Calu3 (cell line): ENCODE measurements at regions not wholly inside any gene's neighbourhood (a gene's known extent, or its start where the extent isn't known, plus 50 kb on each side); places are given as distances from the start of the nearest gene placed in this dataset.

Experiments
- BruUV-seq: library from RNA; stranded (reverse); fragments of 400-500 nt; replicated peaks from 2 replicates; lab custom pipeline; 2021; lab: Mats Ljungman, UMichigan
- CTCF ChIA-PET: fragments of 300-600 bp; sonication (Branson Sonifier 250); formaldehyde crosslinking; loops from one replicate; lab custom pipeline; 2022; ENCODE audit warnings: antibody characterized with exemption; lab: Charles Lee
- DNase-seq: peaks from one replicate; pipeline ENCODE4 v3.0.0; 2022
- H3K27ac Mint-ChIP-seq: one replicate; pipeline ENCODE4 v1.8.0; 2022; ENCODE audit warnings: mixed read lengths; ENCODE audit not compliant: unreplicated experiment
- H3K27me3 Mint-ChIP-seq: one replicate; pipeline ENCODE4 v1.8.0; 2022; ENCODE audit warnings: mixed read lengths; ENCODE audit not compliant: unreplicated experiment
- H3K36me3 Mint-ChIP-seq: one replicate; pipeline ENCODE4 v1.8.0; 2022; ENCODE audit warnings: mild to moderate bottlenecking, moderate library complexity, mixed read lengths; ENCODE audit not compliant: insufficient read depth, unreplicated experiment
- H3K4me1 Mint-ChIP-seq: one replicate; pipeline ENCODE4 v1.8.0; 2022; ENCODE audit warnings: mild to moderate bottlenecking, low read depth, mixed read lengths; ENCODE audit not compliant: unreplicated experiment
- H3K4me3 Mint-ChIP-seq: one replicate; pipeline ENCODE4 v1.8.0; 2022; ENCODE audit warnings: mild to moderate bottlenecking, low read depth, moderate library complexity, mixed read lengths; ENCODE audit not compliant: unreplicated experiment
- H3K9me3 Mint-ChIP-seq: one replicate; pipeline ENCODE4 v1.8.0; 2022; ENCODE audit warnings: low read depth, mixed read lengths; ENCODE audit not compliant: unreplicated experiment
- intact Hi-C: fragments of 100-400 bp; cut with micrococcal nuclease; formaldehyde crosslinking; loops from one replicate; pipeline ENCODE4 v1.10.0; 2022; ENCODE audit not compliant: unreplicated experiment
- TF ChIP-seq, protein P1 (sequence below): fragments of 200-600 bp; IDR thresholded peaks from one replicate; pipeline ENCODE4 v1.8.0; 2022; ENCODE audit warnings: antibody characterized with exemption; ENCODE audit not compliant: unreplicated experiment

- intact Hi-C loops: no loop called here
- no peak for DNase-seq
- Mint-ChIP-seq H3K4me1 (peaks cover 12% of the 10 kb centered on the region), H3K4me3 (no peak overlapping the region), H3K9me3 (no peaks in the 10 kb centered on the region), H3K27me3 (no peaks in the 10 kb centered on the region), H3K36me3 (no peaks in the 10 kb centered on the region), H3K27ac (no peak overlapping the region)
- CTCF ChIA-PET: no interaction called here
- BruUV-seq: no TSS peak
- TF ChIP-seq, protein P1, sequence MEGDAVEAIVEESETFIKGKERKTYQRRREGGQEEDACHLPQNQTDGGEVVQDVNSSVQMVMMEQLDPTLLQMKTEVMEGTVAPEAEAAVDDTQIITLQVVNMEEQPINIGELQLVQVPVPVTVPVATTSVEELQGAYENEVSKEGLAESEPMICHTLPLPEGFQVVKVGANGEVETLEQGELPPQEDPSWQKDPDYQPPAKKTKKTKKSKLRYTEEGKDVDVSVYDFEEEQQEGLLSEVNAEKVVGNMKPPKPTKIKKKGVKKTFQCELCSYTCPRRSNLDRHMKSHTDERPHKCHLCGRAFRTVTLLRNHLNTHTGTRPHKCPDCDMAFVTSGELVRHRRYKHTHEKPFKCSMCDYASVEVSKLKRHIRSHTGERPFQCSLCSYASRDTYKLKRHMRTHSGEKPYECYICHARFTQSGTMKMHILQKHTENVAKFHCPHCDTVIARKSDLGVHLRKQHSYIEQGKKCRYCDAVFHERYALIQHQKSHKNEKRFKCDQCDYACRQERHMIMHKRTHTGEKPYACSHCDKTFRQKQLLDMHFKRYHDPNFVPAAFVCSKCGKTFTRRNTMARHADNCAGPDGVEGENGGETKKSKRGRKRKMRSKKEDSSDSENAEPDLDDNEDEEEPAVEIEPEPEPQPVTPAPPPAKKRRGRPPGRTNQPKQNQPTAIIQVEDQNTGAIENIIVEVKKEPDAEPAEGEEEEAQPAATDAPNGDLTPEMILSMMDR: no peak
These were observed 640.7 kb upstream of the AGA start for GRCh38 chr4:178082906-178083305.

DNA sequence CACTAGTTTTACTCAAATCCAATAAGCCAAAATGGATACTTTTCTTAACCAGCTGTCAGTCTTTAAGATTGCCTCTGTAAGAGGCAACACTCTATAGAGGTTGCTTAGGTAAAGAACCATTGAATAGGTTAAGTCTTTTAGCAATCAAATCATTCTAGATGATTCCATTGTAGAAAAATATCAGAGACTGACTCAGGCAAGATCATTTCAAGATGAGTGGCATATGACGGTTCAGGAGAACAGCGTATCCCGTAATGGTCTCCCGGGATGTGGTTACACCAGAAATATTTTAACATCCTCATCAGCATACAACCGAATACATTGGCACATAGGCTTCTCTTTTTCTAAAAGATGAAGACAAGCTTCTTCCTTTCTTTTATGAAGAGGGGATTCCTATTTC, 641.7 kb upstream of the AGA start:
- no peak overlapping the region for H3K4me3 Mint-ChIP-seq
- no peaks in the 10 kb centered on the region for H3K27me3 Mint-ChIP-seq
- peaks cover 12% of the 10 kb centered on the region for H3K4me1 Mint-ChIP-seq
- intact Hi-C loops: no loop called here
- CTCF ChIA-PET: no interaction called here
- H3K9me3 Mint-ChIP-seq: no peaks in the 10 kb centered on the region
- TF ChIP-seq, protein P1: no peak
- H3K27ac Mint-ChIP-seq: no peak overlapping the region
- BruUV-seq: no TSS peak
- no peaks in the 10 kb centered on the region for H3K36me3 Mint-ChIP-seq
- DNase-seq: no peak

DNA sequence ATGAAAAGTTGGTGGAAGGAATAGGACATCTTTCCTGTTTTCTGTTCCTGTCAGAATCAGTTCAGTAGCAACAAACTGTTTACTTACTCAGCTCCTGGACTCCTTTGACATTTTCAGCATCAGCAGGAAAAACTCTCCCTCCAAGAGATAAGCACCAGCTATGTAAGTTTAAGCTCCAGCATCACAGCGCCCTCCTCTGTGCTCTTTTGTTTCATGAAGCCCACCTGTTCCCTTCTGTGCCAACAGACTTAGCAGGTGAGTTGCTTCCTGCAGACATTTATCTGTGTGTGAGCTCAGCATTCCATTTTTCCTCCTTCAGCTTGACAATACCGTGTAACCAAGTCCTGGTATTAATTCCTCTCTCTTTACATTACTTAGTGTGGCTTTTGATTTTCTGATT, 644.1 kb upstream of the AGA start:
- H3K36me3 Mint-ChIP-seq: no peaks in the 10 kb centered on the region
- DNase-seq: peak; percentile 2
- CTCF ChIA-PET: no interaction called here
- no peak overlapping the region for H3K4me3 Mint-ChIP-seq
- no peaks in the 10 kb centered on the region for H3K4me1 Mint-ChIP-seq
- no peak overlapping the region for H3K27ac Mint-ChIP-seq
- H3K9me3 Mint-ChIP-seq: peaks cover 2% of the 10 kb centered on the region
- no TSS peak for BruUV-seq
- intact Hi-C loops: no loop called here
- TF ChIP-seq, protein P1: no peak
- no peaks in the 10 kb centered on the region for H3K27me3 Mint-ChIP-seq

DNA sequence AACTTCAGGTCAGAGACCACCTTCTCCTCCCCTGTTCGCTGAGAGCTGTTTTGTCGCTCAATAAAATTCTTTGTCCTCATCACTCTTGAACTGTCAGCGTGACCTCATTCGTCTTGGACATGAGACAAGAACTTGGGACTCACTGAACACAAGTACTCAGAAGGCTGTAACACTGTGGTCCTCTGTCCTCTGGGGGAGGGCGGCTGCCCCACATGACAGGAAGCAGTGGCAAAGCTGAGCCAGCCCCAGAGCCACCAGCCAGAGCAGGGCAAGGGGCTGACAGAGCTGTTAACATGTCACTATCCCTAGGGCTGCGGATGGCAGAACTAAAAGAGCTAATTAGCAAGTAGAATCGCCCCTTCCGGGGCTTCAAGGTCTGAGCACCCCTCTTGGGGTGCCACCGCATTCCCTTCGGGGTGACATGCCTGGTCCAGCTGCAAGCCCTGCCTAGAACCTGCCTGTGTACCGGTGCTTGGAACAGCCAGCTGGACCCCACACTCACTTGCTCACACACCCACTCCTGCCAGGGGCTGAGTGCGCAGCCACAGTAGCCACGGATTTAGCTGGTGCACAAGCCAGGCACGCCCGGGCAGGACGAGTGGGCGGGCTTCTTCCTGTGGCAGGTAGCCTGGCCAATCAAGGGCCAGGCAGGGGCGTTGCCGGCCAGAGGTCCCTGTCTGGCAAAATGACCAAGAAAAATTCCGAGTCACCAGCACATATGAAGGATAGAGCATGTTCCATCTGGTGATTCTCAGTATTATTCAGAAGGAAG, 648.6 kb upstream of the AGA start:
- CTCF ChIA-PET: no interaction called here
- BruUV-seq: no TSS peak
- Mint-ChIP-seq H3K9me3 (peaks cover 2% of the 10 kb centered on the region), H3K4me3 (no peak overlapping the region), H3K4me1 (no peaks in the 10 kb centered on the region), H3K36me3 (no peaks in the 10 kb centered on the region), H3K27me3 (no peaks in the 10 kb centered on the region), H3K27ac (no peak overlapping the region)
- TF ChIP-seq, protein P1: no peak
- no peak for DNase-seq
- intact Hi-C loops: no loop called here
